Right lobe of liver (tissue), 4 donors: ENCODE measurements at regions not wholly inside any gene's neighbourhood (a gene's known extent, or its start where the extent isn't known, plus 50 kb on each side); places are given as distances from the start of the nearest gene placed in this dataset.

Experiments used
- POLR2A ChIP-seq: fragments of 450-650 bp; IDR thresholded peaks from one replicate; pipeline ENCODE4 v1.6.1; 2017; ENCODE audit warnings: antibody characterized with exemption, mild to moderate bottlenecking
- TF ChIP-seq, protein P1 (sequence below), 4 donors: fragments of 200-600 bp in 3 of 4; fragments of 450-650 bp in 1 of 4; IDR thresholded peaks; one replicate each; pipeline versions ENCODE4 v1.5.1 to v1.8.0; 2016 to 2022; ENCODE audit warnings: antibody characterized with exemption in 4 of 4, mild to moderate bottlenecking in 2 of 4
- donor health status: DM: no; HTN: no; CAD: no.
- donor health status: DM: no; HTN: no; CAD: no.
- donor health status: DM: no; HTN: yes; CAD: no.

DNA sequence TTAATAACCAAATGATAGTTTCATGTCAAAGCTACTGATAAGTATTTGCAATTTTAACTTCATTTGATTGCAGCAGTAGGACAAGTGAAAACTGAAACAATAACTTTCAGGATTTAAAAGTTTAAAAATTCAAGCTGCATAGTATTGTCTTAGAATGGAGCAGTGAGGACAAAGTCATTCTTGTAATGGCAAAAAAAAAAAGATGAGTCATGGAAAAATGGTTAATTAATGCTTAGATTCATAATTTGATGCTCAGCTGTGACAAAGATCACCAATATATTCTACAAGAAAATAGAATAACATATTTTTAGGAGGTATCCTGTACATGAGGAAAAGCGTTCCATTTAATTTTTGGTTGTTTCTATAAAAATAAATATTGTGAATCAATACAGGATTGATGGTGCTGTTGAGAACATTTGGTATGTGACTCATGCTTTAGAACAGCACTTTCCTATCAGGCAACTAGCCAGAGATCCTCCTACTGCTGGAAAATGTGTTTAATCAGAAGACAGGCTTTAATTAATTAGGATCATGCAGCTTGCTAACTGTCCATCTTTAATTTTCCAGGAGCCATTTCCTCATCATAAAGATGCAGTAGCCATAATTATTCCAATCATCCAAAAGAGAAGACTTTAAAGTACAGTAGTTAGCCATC, 239.0 kb upstream of the MMADHC start:
- TF ChIP-seq, protein P1, sequence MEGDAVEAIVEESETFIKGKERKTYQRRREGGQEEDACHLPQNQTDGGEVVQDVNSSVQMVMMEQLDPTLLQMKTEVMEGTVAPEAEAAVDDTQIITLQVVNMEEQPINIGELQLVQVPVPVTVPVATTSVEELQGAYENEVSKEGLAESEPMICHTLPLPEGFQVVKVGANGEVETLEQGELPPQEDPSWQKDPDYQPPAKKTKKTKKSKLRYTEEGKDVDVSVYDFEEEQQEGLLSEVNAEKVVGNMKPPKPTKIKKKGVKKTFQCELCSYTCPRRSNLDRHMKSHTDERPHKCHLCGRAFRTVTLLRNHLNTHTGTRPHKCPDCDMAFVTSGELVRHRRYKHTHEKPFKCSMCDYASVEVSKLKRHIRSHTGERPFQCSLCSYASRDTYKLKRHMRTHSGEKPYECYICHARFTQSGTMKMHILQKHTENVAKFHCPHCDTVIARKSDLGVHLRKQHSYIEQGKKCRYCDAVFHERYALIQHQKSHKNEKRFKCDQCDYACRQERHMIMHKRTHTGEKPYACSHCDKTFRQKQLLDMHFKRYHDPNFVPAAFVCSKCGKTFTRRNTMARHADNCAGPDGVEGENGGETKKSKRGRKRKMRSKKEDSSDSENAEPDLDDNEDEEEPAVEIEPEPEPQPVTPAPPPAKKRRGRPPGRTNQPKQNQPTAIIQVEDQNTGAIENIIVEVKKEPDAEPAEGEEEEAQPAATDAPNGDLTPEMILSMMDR (IDR thresholded peaks at IDR 0.05): no peak
- no peak for TF ChIP-seq POLR2A
